KG1 (cell line): ENCODE measurements at regions not wholly inside any gene's neighbourhood (a gene's known extent, or its start where the extent isn't known, plus 50 kb on each side); places are given as distances from the start of the nearest gene placed in this dataset.
"Not testable (repeated sequence)": the region's sequence is repeated elsewhere in the genome, so short reads cannot be mapped to it uniquely, and the experiment has no call there.

ENCODE experiments used
- DNase-seq: peaks from one replicate; lab custom pipeline; 2025; lab: John Stamatoyannopoulos, UW

DNA sequence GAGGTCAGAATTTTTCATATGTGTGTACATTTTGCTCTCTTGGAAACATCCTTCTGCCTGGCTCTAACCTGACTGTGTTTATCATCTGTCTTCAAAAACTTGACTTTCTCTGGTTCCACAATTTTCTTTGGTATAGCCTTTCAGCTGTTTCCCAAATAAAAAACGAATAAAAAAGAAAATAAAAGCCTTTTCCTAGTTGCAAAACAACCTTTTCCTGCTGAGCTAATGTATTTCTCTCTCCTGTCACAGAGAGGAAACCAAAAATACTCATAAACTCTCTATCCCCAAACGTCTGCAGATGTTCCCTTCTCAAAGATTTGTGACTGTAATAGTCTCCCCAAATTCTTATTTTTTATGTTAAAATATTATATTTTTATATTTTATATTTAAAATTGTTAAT is 505.3 kb upstream of the SLC39A10 start:
- DNase-seq, result no peak

DNA sequence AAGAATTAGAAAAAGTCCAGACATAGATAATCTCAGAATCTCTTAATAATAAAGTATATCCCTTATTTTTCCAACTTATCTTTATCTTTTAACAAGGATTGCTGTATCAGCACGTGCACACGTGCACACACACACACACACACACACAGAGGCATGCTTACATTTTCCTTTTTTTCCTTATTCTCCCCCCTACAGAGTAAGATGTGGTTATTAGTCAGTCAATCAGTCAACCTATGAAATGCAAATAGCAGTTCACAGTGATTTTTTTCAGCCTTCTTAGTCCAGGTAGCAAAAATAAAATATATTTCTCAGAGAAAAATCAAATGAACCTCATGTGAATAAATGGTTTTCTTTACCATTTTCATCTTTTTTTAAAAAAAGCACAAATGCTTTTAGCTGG is 506.2 kb upstream of the SLC39A10 start:
- DNase-seq, result no peak

DNA sequence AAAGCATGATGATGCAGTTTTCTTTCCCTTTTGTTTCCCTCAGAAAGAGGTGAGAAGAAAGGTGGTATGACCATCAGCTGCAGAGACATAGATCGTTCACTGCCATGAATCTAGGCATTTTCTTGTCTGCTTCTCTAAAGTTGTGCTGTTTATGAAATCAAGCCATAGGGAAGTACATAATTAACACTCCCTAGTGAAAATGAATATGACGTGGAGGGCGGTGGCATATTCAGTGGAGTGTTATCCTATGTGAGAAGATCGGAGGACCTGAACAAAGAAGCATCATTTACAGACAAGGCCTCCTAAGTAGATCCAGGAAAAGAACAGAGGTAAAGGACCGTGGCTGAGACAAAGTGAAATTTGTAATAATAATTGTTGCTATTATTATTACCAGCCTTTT is 509.0 kb upstream of the SLC39A10 start:
- DNase-seq, result no peak

DNA sequence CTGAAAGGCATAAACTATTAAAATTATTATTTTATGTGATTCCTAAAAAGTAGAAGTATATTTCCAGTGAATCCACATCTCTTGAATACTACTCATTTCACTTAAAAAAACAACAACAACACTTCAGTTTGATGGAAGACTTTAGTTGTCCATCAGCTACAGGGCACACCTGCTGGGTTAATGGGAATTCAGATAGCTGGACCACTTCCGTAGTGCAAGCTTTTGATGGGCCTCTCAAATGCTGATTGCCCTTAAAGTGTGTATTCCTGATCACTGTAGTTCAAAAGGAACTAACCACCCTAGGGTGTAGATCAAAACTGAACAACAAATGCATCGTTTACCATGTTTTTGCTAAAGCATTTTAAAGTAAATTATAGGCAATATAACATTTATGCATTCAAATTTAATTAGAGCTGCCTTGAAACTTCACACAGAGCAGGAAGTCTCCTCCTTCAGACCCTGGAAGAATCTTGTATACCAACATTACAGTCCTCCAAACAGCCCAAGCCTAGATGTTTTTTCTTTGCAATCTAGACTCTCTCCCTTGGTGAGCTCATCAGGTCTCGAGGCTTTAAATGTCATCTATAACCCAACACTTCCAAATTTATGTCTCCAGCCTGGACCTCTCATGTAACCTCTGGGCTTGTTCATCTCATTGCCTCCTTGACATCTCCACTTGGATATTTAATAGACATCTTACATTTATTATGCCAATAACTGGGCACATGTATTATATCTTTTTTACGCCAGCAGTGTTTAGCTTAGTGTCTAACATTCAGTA is 510.1 kb upstream of the SLC39A10 start:
- DNase-seq, result no peak

DNA sequence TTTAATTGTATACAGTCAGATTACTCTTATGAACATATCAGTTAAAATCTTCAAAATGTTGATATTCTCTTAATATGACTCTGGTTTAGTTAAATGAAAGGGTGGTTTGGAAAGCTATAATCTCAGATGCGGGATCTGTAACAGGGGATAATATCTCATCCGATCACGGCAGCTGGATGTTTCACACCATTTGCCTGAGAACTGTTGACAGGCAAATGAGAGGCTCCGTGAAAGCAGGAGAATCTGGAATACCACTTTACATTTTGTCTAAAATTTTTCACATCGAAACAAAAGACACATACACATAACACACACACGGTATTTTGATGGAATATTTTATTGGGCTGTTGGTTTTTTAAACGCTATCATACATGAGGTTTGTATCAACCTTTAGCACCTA is 518.6 kb upstream of the SLC39A10 start:
- DNase-seq, result no peak

DNA sequence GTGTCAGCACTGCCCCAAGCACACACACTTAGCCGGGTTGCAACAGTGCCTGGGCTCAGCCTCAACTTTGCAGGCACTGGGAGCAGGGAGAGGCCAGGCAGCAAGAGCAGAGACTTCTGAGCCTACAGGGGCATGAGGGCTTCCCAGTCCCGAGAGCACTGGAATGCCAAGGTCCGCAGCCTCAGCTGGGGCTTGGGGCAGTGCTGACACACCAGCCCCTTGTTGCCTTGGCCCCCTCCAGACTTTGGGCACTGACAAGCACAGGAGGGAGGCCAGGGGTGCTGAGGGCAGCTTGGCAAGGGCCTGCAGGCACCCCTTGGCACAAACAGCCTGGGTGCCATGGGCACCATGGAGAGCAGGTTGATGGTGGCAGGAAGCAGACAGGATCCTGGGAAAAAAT is 531.1 kb upstream of the SLC39A10 start:
- DNase-seq, result not testable (repeated sequence)

DNA sequence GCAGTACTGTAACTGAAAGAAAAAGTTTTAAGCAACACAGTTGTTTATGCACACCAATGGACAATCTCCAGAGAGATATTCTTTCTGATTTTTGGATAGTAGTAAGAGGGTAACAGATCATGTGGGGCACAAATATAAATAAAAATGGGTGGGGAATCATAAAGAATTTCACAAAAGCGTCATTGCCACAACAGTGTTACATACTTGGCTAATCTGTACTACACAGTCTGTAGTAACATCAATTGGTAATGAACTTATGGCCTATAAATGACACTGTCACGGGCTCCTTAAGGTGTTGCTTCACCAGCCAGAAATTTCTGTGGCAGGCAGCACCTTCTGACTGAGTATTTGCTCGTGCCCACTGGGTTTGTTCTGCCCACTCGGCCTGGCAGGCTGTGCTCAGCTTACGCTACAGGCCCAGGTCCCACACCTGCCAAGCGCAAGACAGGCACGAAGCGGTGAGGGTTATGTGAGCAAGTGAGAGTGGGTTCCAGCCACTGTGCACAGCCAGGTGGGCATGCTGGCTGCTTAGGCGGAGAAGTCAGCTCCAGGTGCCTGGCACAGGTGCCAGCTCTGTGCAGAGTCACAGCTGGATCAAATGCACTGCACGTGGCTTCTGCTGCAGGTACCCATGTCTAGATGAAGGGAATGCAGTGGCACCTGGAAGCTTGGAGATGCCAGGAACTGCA is 532.5 kb upstream of the SLC39A10 start:
- DNase-seq, result no peak

DNA sequence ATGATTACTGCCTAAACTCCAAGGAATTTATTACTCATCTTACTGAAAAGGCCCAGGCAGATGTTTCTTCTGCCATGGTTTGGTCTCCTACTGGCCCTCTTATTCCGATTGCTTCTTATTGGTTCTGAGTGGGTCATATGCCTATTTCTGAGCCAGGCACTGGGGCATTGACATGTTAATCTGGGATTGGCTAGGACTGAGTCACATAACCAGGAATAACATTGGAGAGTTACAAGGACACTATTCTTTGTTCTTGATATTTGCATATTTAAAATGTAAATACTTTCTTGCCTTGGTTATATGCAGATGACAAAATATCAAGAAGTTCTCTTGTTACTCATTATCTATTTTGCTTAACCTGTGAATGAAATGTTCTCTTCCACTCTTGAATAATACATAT is 534.4 kb upstream of the SLC39A10 start:
- no peak for DNase-seq

DNA sequence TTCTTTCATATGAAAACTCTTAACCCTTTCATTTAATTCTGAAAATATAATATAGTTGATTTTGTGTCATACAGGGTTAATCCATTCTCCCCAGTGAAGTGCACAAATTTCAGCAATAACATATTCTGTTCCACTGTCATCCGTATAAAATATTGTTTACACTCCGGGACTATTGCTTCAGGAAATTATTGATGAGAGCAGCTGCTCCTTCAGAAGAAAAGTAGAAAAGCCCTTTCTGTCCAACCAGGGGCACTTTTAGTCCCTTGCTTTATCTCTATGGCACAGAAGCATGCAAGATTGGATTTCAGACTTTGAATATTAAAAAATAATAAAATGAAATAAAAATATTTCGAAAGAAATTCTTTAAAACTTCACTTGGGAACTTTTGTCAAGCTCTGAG is 535.7 kb upstream of the SLC39A10 start:
- no peak for DNase-seq

DNA sequence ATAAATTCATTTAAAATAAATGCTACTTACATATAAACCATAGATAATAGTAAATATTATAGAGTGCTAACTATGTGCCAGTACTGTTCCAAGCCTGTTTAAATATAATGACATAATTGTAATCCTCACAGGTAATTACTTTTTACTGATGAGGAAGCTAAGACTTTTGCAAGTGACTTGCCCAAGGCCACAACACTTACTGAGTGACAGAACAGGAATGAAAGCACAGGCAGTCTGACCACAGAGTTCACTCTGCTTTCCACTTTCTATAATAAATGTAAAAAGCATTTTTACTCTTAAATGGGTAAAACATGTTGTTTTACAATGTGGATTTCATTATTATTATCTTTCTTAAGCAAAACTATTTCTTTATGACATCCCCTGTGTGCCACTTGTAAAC is 537.8 kb upstream of the SLC39A10 start:
- DNase-seq, result no peak

DNA sequence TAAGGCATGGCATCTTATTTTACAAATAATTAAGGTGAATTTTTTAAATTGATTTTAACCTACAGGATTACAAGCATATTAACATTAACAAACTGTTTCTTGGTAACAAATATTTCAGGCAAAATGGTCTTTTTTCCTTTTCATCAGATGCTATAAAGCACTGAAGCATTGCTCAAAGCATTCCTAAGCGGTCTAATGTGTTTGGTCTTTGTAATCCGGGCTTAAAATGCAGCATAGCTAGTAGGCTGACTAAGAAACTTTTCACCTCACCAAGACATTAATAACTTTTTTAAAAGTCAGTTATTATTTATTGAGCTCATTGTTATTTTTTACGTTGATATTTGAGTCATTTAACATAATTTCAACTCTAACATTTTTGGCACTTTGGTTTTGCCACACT is 538.8 kb upstream of the SLC39A10 start:
- no peak for DNase-seq

DNA sequence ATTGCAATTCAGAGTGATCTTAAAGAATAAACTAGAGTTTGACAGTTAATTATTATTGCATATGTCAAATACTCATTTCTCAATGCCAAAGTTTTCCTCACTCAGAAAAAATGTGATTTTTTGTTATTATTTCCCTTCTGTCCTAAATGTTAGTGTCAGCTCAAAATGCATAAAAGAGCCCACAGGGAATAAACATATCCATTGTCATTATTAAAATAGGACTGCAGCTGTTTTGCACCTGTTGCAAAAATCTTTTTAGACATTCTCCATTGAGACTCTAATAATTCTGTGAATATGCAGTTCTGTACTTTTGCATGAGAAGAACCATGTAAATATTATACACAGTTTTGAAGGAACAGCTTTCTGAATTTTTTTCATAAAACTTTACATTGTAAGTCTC is 540.0 kb upstream of the SLC39A10 start:
- DNase-seq, result no peak

DNA sequence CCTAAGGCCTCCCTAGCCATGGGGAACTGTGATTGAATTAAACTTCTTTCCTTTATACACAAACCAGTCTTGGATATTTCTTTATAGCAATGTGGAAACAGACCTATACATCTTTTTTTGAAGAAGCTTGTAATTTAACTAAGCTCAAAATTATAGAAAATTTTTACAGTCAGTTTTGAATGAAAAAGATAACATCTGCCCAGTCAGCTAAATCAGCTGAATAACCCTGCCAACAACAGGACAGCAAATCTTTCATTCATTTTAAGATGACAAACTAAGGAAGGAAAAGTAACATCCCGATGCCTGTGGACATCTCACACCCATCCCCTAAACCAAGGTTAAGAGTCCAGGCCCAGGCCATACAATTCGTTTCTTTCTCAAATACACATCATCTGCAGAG is 541.3 kb upstream of the SLC39A10 start:
- no peak for DNase-seq

DNA sequence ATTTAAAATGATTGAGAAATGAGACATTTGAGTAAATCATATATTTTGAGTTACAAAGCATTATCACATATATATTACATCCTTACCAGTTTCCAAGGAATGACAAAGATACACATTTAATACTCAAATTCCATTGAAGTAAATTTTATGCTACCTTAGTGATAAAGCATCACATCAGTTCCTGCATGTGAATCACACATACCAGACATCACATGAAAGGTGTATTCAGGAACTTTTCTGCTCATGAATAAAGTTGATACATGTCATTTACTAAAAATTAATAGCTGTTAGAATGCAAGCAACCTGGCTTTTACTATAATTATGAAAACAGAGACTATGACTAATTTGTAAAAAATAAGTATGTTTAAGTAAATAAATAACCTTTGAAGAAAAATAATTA is 548.8 kb upstream of the SLC39A10 start:
- DNase-seq, result no peak

DNA sequence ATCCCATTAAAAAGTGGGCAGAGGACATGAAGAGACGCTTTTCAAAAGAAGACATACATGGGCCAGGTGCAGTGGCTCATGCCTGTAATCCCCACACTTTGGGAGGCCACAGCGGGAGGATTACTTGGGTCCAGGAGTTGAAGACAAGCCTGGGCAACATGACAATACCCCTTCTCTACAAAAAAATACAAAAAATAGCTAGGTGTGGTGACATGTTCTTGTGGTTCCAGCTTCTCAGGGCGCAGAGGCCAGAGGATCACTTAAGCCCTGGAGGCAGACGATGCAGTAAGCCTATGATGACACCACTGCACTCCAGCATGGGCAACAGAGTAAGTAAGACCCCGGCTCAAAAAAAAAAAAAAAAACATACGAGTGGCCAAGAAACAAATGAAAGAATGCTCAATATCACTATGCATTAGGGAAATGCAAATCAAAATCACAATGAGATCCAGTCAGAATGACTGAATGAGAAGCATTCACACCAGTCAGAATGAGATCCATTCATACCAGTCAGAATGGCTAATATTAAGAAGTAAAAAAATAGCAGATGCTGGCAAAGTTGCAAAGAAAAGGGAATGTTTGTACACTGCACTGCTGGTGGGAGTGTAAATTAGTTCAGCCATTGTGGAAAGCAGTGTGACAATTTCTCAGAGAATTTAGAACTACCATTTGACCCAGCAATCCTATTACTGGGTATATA is 550.2 kb upstream of the SLC39A10 start:
- DNase-seq, result no peak

DNA sequence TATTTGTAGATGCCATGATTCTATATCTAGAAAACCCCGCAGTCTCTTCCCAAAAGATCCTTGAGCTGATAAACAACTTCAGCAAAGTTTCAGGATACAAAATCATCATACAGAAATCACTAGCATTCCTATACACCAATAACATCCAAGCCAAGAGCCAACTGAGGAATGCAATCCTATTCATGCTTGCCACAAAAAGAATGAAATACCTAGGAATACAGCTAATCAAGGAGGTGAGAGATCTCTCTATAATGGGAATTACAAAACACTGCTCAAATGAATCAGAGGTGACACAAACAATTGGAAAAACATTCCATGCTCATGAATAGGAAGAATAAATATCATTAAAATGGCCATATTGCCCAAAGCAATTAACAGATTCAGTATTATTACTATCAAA is 551.4 kb upstream of the SLC39A10 start:
- DNase-seq, result no peak

DNA sequence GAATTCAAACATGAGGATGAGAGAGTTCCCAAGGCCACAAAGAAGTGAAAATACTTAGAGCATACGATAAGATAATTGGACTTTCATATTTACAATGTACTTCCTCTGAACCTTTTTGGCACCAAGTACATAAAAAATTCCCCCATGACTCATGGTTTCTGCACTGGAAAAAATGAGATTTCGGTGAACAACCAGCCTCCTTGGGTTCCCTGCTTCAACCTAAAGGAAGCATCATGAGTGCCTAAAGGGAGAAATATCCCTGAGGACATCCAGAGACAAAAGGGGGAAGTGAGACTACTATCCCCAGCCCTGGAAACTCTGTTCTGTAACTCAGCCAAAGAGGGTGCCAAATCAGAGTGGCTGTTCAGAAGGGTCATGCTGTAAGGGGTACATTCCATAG is 562.7 kb upstream of the SLC39A10 start:
- DNase-seq, result no peak

DNA sequence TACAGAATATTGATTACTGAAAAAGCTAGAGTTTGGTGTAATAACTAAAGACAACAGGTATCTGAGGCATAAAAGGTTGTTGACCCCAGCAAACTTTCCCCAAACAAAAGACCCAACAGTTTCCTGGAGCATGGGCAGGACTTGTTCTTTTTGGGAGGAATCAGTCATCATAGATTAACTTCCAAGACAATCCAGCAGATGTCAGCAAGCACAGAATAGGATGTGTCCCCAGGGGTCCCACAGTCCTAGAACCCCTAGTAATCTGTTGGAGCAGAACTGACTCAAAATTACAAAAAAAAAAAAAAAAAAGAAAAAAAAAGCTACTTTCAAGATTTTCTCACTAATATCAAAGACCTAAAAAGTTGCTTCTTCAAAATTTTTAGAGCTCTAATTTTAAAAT is 564.7 kb upstream of the SLC39A10 start:
- DNase-seq, result no peak

DNA sequence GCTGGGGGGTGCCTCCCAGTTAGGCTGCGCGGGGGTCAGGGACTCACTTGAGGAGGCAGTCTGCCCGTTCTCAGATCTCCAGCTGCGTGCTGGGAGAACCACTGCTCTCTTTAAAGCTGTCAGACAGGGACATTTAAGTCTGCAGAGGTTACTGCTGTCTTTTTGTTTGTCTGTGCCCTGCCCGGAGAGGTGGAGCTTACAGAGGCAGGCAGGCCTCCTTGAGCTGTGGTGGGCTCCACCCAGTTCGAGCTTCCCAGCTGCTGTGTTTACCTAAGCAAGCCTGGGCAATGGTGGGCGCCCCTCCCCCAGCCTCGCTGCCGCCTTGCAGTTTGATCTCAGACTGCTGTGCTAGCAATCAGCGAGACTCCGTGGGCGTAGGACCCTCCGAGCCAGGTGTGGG is 584.2 kb upstream of the SLC39A10 start:
- DNase-seq, result not testable (repeated sequence)

DNA sequence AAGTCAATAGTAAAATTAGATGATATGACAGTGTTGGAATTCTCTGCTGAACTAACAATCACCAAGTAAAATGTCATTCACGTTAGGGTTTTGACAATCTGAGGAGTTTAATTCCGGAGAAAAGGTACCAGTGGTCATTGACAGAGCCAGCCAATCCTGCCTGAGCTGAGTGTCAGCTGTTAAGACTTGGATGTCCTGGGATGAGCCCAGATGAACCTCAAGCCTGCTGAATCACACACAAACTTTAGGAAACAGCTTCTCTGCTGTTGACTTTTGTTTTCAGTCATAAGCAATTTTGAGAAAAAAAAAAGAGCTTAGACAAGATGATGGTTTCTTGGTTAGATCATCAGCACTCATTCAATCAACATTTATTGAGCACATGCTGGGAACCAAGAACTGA is 600.0 kb upstream of the SLC39A10 start:
- DNase-seq, result no peak

DNA sequence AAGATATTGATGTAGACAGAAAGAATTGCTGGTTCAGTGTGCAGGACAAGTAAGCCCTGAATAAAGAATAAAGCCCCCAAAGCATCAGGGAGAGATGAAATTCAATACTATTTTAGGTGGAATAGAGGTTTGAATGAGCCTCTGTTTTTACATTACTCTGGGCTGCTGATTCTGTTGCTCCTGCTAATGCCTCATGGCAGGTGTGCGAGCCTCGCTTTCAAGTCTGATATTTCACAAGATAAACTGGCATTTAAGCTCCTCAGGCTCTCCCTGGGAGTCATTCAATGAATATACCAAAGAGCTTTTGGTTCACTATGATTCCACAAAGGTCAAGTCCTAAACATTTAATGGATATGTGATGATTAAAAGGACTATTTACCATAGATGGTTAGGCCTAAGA is 601.0 kb upstream of the SLC39A10 start:
- no peak for DNase-seq

DNA sequence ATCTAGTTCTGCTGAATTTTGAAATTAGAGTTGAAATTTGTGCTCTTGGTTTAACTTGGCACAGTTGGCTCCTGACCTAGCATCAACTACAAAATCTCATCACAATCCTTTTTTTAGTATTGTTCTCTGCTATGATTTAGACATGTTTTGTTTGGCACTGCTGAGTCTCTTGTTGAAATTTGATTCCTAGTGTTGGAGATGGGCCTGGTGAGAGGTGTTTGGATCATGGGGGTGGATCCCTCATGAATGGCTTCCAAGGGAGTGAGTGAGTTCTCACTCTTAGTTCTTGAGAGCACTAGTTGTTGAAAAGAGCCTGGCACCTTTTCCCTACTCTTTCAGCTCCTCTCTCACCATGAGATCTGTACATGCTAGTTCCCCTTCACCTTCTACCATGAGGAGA is 605.6 kb upstream of the SLC39A10 start:
- DNase-seq, result no peak

DNA sequence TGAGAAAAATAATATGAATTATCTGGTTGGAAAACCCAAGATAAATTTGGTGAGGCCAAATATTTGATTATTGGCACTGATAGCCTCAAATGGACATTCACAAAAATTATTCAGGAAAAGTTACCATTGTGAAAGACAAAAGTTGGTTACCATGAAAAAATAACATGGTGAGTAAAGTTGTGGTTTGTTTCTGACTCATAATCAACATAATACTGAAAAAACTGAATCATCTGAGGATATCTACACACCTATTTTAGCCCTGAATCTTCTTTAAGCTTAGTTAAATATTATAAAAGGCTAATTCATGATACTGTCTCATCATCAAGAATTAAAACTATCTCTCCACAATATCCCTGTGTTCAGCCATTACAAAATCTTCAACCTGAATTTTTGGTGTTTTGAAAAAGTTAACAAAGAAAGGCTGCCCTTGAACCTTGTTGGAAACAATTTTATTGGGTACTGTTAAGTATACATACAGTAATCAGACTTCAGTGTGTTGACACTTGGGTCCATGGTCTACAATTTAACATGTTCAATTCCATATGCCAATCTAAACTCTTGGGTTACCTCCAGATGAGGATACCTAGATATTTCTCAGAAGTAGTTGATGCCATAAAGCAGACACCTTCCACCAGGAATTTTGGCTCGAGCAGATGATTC is 607.5 kb upstream of the SLC39A10 start:
- no peak for DNase-seq
